ENCODE measurements at regions not wholly inside any gene's neighbourhood (a gene's known extent, or its start where the extent isn't known, plus 50 kb on each side); places are given as distances from the start of the nearest gene placed in this dataset.
A peak's percentile ranks its signal among the peaks of the same experiment; 100 is the strongest.
"Not testable (repeated sequence)": the region's sequence is repeated elsewhere in the genome, so short reads cannot be mapped to it uniquely, and the experiment has no call there.

- Histone ChIP-seq H3K36me3 (no peaks in the 10 kb centered on the region), H3K4me1 (peaks cover 0 to 51% (median 20%) of the 10 kb centered on the region in 4 donors), H3K27me3 (no peaks in the 10 kb centered on the region), H3K9me3 (no peaks in the 10 kb centered on the region), H3K4me3 (no peak overlapping the region), H3K27ac (no peak overlapping the region)
- intact Hi-C loops (cut with DNase I; ENCODE audit: low total_unique reads), result no loop called here
- TF ChIP-seq, protein P1, sequence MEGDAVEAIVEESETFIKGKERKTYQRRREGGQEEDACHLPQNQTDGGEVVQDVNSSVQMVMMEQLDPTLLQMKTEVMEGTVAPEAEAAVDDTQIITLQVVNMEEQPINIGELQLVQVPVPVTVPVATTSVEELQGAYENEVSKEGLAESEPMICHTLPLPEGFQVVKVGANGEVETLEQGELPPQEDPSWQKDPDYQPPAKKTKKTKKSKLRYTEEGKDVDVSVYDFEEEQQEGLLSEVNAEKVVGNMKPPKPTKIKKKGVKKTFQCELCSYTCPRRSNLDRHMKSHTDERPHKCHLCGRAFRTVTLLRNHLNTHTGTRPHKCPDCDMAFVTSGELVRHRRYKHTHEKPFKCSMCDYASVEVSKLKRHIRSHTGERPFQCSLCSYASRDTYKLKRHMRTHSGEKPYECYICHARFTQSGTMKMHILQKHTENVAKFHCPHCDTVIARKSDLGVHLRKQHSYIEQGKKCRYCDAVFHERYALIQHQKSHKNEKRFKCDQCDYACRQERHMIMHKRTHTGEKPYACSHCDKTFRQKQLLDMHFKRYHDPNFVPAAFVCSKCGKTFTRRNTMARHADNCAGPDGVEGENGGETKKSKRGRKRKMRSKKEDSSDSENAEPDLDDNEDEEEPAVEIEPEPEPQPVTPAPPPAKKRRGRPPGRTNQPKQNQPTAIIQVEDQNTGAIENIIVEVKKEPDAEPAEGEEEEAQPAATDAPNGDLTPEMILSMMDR (IDR thresholded peaks at IDR 0.05), result no peak
- DNase-seq, result no peak
Measured at GRCh38 chr14:89473989-89474388, 57.0 kb upstream of the FOXN3 start.

GRCh38 chr14:89473569-89473968, 56.5 kb upstream of the FOXN3 start:
- Histone ChIP-seq H3K4me1 (peaks cover 0 to 51% (median 20%) of the 10 kb centered on the region in 4 donors), H3K27me3 (no peaks in the 10 kb centered on the region), H3K36me3 (no peaks in the 10 kb centered on the region), H3K4me3 (no peak overlapping the region), H3K27ac (no peak overlapping the region), H3K9me3 (no peaks in the 10 kb centered on the region)
- TF ChIP-seq, protein P1 (IDR thresholded peaks at IDR 0.05), result no peak
- intact Hi-C loops (cut with DNase I; ENCODE audit: low total_unique reads), result no loop called here
- DNase-seq, result peak in 1 of 2 donors; percentile 21

DNA sequence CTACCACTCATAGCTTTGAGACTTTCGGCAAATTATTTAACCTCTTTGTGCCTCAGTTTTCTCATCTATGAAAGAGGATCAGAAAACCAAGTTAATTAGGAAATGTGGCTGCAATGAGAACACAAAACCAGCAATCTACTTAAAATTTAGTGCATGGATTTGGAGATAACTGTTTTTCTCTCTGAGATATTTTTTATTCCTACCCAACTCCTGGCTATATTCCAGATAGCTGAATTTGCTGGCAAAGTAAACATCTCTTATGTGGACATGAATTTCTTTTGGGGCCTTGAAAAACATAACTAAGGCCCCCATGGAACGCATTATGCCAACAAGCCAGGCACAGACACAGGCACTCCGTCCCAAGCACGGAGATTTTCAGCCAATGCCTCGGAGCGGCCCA, 53.4 kb upstream of the FOXN3 start:
- peak overlapping the region; percentile 57 to 65 for H3K27ac ChIP-seq

GRCh38 chr14:89469210-89470198, 52.5 kb upstream of the FOXN3 start:
- Histone ChIP-seq H3K4me3 (no peak overlapping the region), H3K36me3 (no peaks in the 10 kb centered on the region), H3K27me3 (no peaks in the 10 kb centered on the region), H3K4me1 (peaks cover 0 to 30% (median 10%) of the 10 kb centered on the region in 4 donors), H3K9me3 (no peaks in the 10 kb centered on the region), H3K27ac (peak overlapping the region; percentile 57 to 65)
- intact Hi-C loops (cut with DNase I; ENCODE audit: low total_unique reads), result no loop called here
- DNase-seq, result peak in 1 of 2 donors; percentile 57
- TF ChIP-seq, protein P1 (IDR thresholded peaks at IDR 0.05), result no peak

More for the DNA sequence above, 53.4 kb upstream of the FOXN3 start:
- no peaks in the 10 kb centered on the region for H3K27me3 ChIP-seq
- H3K4me3 ChIP-seq, result no peak overlapping the region
- DNase-seq, result no peak
- no peaks in the 10 kb centered on the region for H3K9me3 ChIP-seq
- H3K36me3 ChIP-seq, result no peaks in the 10 kb centered on the region
- intact Hi-C loops (cut with DNase I; ENCODE audit: low total_unique reads), result no loop called here
- H3K4me1 ChIP-seq, result peaks cover 0 to 30% (median 10%) of the 10 kb centered on the region in 4 donors
- TF ChIP-seq, protein P1 (IDR thresholded peaks at IDR 0.05), result no peak

DNA sequence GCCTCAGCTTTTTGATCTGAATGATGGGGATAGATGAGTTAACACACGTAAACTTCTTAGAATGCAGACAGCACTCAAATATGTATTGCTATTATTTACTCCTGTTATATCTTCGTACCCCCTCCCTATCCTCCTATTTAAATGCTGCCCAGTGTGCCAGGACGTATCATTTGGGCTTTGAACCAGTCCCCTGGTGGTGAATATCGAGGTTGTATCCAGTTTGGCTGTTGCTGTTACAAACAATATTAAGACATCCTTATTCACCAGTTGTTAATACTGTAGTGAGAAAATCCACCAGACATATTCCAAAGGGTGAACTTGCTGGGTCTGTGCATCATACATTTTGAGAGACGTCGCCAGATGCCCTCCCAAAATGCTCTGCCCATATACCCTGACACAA, 51.5 kb upstream of the FOXN3 start:
- Histone ChIP-seq H3K9me3 (no peaks in the 10 kb centered on the region), H3K27me3 (no peaks in the 10 kb centered on the region), H3K27ac (no peak overlapping the region), H3K36me3 (no peaks in the 10 kb centered on the region), H3K4me3 (no peak overlapping the region), H3K4me1 (peaks cover 0 to 30% (median 10%) of the 10 kb centered on the region in 4 donors)
- intact Hi-C loops (cut with DNase I; ENCODE audit: low total_unique reads), result no loop called here
- peak in 1 of 2 donors; percentile 7 for DNase-seq
- TF ChIP-seq, protein P1 (IDR thresholded peaks at IDR 0.05), result no peak

- peaks cover 0 to 30% (median 10%) of the 10 kb centered on the region in 4 donors for H3K4me1 ChIP-seq
- peak in 1 of 2 donors; percentile 64 for DNase-seq
- H3K36me3 ChIP-seq; H3K4me3 ChIP-seq; intact Hi-C loops (cut with DNase I; ENCODE audit: low total_unique reads); H3K27ac ChIP-seq; H3K27me3 ChIP-seq; H3K9me3 ChIP-seq: not testable (repeated sequence)
Measured at GRCh38 chr14:89468030-89468429, 51.0 kb upstream of the FOXN3 start.

All from tibial artery (tissue), 4 donors.